GM12878 (cell line): ENCODE measurements at regions not wholly inside any gene's neighbourhood (a gene's known extent, or its start where the extent isn't known, plus 50 kb on each side); places are given as distances from the start of the nearest gene placed in this dataset.

Experiments
- ATAC-seq: fragments of 200-7000 bp; cut with Tn5 transposase; 3 replicates; pipeline ENCODE4 v1.9.1; 2020; ENCODE audit warnings: mild to moderate bottlenecking, moderate library complexity
- BruUV-seq: library from RNA; stranded (reverse); fragments of 400-500 nt; replicated peaks from 2 replicates; lab custom pipeline; 2021; lab: Mats Ljungman, UMichigan
- CTCF ChIA-PET: fragments of 300-600 bp; sonication (Branson Sonifier 250); formaldehyde crosslinking; extraction: SDS; loops from one replicate; lab custom pipeline; 2021; ENCODE audit warnings: inconsistent platforms; lab: Yijun Ruan, JAX
- POLR2A ChIA-PET: fragments of 350-600 bp; formaldehyde crosslinking; extraction: SDS; loops from one replicate; lab custom pipeline; 2021; ENCODE audit warnings: inconsistent platforms; lab: Charles Lee
- RAD21 ChIA-PET: fragments of 300-600 bp; sonication (Branson Sonifier 250); formaldehyde crosslinking; loops from one replicate; lab custom pipeline; 2023; ENCODE audit warnings: antibody characterized with exemption; ENCODE audit not compliant: unreplicated experiment; lab: Charles Lee
- SMC1A ChIA-PET: fragments of 300-600 bp; sonication (Branson Sonifier 250); formaldehyde crosslinking; loops from one replicate; lab custom pipeline; 2023; ENCODE audit not compliant: unreplicated experiment, uncharacterized antibody; lab: Charles Lee
- DNase-seq: peaks from one replicate; pipeline ENCODE4 v3.0.0-alpha.2; 2011; ENCODE audit warnings: low read depth, low spot score
- FAIRE-seq: peaks from 3 replicates; lab custom pipeline; 2011; peaks lifted over from hg19 to GRCh38; lab: Jason Lieb, UNC
- H2AFZ ChIP-seq: 2 replicates; pipeline ENCODE4 v1.6.0; 2011; ENCODE audit warnings: low read depth, low read length, control low read depth; ENCODE audit not compliant: control insufficient read depth
- H3K27ac ChIP-seq: 2 replicates; pipeline ENCODE4 v1.5.1; 2011; ENCODE audit warnings: control low read depth; ENCODE audit not compliant: control insufficient read depth, insufficient read depth
- H3K27me3 ChIP-seq, 2 experiments: replicated peaks in 1 of 2; 2 replicates each; pipeline versions ENCODE4 v1.6.0 to v1.6.1; 2011; ENCODE audit warnings: low read length in 1 of 2; ENCODE audit not compliant: control insufficient read depth in 2 of 2, insufficient read depth in 2 of 2
- H3K36me3 ChIP-seq, 2 experiments: 2 replicates each; pipeline ENCODE4 v1.5.1; 2011; ENCODE audit warnings: low read length in 1 of 2; ENCODE audit not compliant: control insufficient read depth in 2 of 2, insufficient read depth in 2 of 2
- H3K4me1 ChIP-seq: 2 replicates; pipeline ENCODE4 v1.6.1; 2011; ENCODE audit warnings: mild to moderate bottlenecking, low read length, moderate library complexity, mixed read lengths; ENCODE audit not compliant: control insufficient read depth, insufficient read depth
- H3K4me2 ChIP-seq: 2 replicates; pipeline ENCODE4 v1.6.0; 2011; ENCODE audit warnings: control low read depth; ENCODE audit not compliant: control insufficient read depth, insufficient read depth
- H3K4me3 ChIP-seq: fragments of 200-600 bp; sonication (generic); 2 replicates; pipeline ENCODE4 v1.5.1; 2016
- H3K79me2 ChIP-seq: 2 replicates; pipeline ENCODE4 v1.6.0; 2011; ENCODE audit warnings: low read length; ENCODE audit not compliant: control insufficient read depth, insufficient read depth
- H3K9ac ChIP-seq: 2 replicates; pipeline ENCODE4 v1.8.0; 2011; ENCODE audit warnings: low read length, control low read depth, mixed read lengths; ENCODE audit not compliant: control insufficient read depth, insufficient read depth
- H3K9me3 ChIP-seq: replicated peaks from 3 replicates; pipeline ENCODE4 v1.5.1; 2011; ENCODE audit warnings: mild to moderate bottlenecking, low read length; ENCODE audit not compliant: control insufficient read depth, insufficient read depth
- H4K20me1 ChIP-seq: 2 replicates; pipeline ENCODE4 v1.6.0; 2011; ENCODE audit not compliant: control insufficient read depth, insufficient read depth
- CHD2 ChIP-seq: IDR thresholded peaks from 2 replicates; pipeline ENCODE4 v1.6.1; 2011; ENCODE audit warnings: low read depth, low read length, improper control_type of control experiment, borderline replicate concordance
- GABPA ChIP-seq: IDR thresholded peaks from 2 replicates; pipeline ENCODE4 v1.6.1; 2014; ENCODE audit warnings: antibody characterized with exemption, low read depth, mild to moderate bottlenecking, inconsistent platforms
- IRF4 ChIP-seq: IDR thresholded peaks from 2 replicates; pipeline ENCODE4 v1.6.1; 2011; ENCODE audit warnings: low read depth, low read length
- MEF2B ChIP-seq: fragments of 450-650 bp; IDR thresholded peaks from 2 replicates; pipeline ENCODE4 v1.6.1; 2018; ENCODE audit warnings: mild to moderate bottlenecking, moderate library complexity; ENCODE audit not compliant: partially characterized antibody, poor library complexity, severe bottlenecking
- MYC ChIP-seq: IDR thresholded peaks from 2 replicates; pipeline ENCODE4 v1.6.1; 2011; ENCODE audit warnings: mild to moderate bottlenecking, low read length, moderate library complexity, inconsistent platforms; ENCODE audit not compliant: insufficient read depth, insufficient replicate concordance, insufficient read length, severe bottlenecking
- NBN ChIP-seq: fragments of 450-650 bp; IDR thresholded peaks from 2 replicates; pipeline ENCODE4 v1.6.1; 2016
- NFIC ChIP-seq: IDR thresholded peaks from 2 replicates; pipeline ENCODE4 v1.6.1; 2012; ENCODE audit warnings: low read depth, mild to moderate bottlenecking, inconsistent platforms, low read length, moderate library complexity
- NFYB ChIP-seq: IDR thresholded peaks from 2 replicates; pipeline ENCODE4 v1.6.1; 2011; ENCODE audit warnings: low read depth, mild to moderate bottlenecking, low read length, improper control_type of control experiment, moderate library complexity; ENCODE audit not compliant: insufficient read depth
- PAX8 ChIP-seq: fragments of 450-650 bp; IDR thresholded peaks from 2 replicates; pipeline ENCODE4 v1.6.1; 2017; ENCODE audit warnings: mild to moderate bottlenecking, moderate library complexity
- RB1 ChIP-seq: fragments of 450-650 bp; formaldehyde crosslinking; IDR thresholded peaks from 2 replicates; pipeline ENCODE4 v1.6.1; 2017; ENCODE audit warnings: mild to moderate bottlenecking, borderline replicate concordance
- SMAD5 ChIP-seq: IDR thresholded peaks from 2 replicates; pipeline ENCODE4 v1.6.1; 2016; ENCODE audit warnings: antibody characterized with exemption, low read depth
- TCF3 ChIP-seq: IDR thresholded peaks from 2 replicates; pipeline ENCODE4 v1.6.1; 2012; ENCODE audit warnings: low read depth, mild to moderate bottlenecking, low read length, borderline replicate concordance; ENCODE audit not compliant: insufficient read depth
- TCF7 ChIP-seq: IDR thresholded peaks from 2 replicates; pipeline ENCODE4 v1.6.1; 2014; ENCODE audit warnings: antibody characterized with exemption, borderline replicate concordance
- ZBTB11 ChIP-seq: fragments of 450-650 bp; formaldehyde crosslinking; IDR thresholded peaks from 2 replicates; pipeline ENCODE4 v1.5.0; 2022; ENCODE audit warnings: mild to moderate bottlenecking, missing genetic modification characterization
- ZNF622 ChIP-seq: fragments of 450-650 bp; IDR thresholded peaks from 2 replicates; pipeline ENCODE4 v1.6.1; 2017; ENCODE audit warnings: mild to moderate bottlenecking, inconsistent platforms
- WGBS: methylation state at CpG from one replicate; pipeline ENCODE4 v1.1.6; 2016; ENCODE audit warnings: low lambda C conversion rate; ENCODE audit not compliant: insufficient replicate concordance, insufficient coverage; ENCODE audit errors: missing lambda C conversion rate; 5-methylcytosine and 5-hydroxymethylcytosine counted together
- in situ Hi-C: fragments of 300-500 bp; cut with MboI; formaldehyde crosslinking; loops from 9 replicates; pipeline ENCODE4 v1.14.3; 2018; ENCODE audit warnings: mixed read lengths
- intact Hi-C: fragments of 100-400 bp; cut with micrococcal nuclease; formaldehyde crosslinking; loops from one replicate; pipeline ENCODE4 v1.14.2; 2022; ENCODE audit not compliant: unreplicated experiment
- TF ChIP-seq, protein P1 (sequence below): fragments of 450-650 bp; conservative IDR thresholded peaks from 2 replicates; pipeline ENCODE4 v1.6.1; 2017; ENCODE audit warnings: mild to moderate bottlenecking, moderate library complexity

- no peak for TF ChIP-seq TCF3
- TF ChIP-seq NFIC: no peak
- TF ChIP-seq, all 136 proteins: peak for 0
Measured at GRCh38 chr14:51353901-51354300, 113.9 kb downstream of the TMX1 start (continued).

DNA sequence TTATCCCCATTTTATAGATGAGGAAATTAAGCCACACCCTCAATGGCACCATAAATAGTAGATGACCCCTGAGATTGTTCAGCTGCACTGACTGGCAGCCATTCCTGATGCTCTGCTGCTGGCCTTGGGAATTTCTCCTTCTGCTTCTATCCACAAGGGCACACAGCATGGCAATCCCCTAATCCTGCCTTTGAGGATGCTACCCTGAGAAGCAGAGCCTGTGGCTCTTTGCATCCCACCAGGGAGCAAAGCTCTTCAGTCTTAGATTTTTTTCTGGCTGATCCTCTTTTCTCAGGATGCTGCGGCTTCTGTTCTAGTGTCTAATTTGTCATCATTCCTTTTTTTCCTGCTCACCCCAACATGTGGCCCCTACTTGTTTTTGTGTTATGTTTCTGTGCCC, 114.8 kb downstream of the TMX1 start:
- H3K4me1 ChIP-seq: no peaks in the 10 kb centered on the region
- ChIA-PET POLR2A (no interaction called here), RAD21 (no interaction called here), CTCF (no interaction called here), SMC1A (no interaction called here)
- 0 out of 4 replicates have a peak, but pooled peaks cover 0 to 3% of the 10 kb centered on the region in 2 experiments for H3K27me3 ChIP-seq
- ATAC-seq: no peak
- H3K4me2 ChIP-seq: no peak overlapping the region
- no TSS peak for BruUV-seq
- H3K79me2 ChIP-seq: no peaks in the 10 kb centered on the region
- in situ Hi-C loops (no loop called here), intact Hi-C loops (no loop called here)
- no peak overlapping the region for H2AFZ ChIP-seq
- H4K20me1 ChIP-seq: no peaks in the 10 kb centered on the region
- FAIRE-seq: no peak
- WGBS: 91% methylated on average over 1 of the region's 1 CpG
- no peak overlapping the region for H3K4me3 ChIP-seq
- no peak for DNase-seq
- H3K9ac ChIP-seq: no peak overlapping the region
- no peaks in the 10 kb centered on the region for H3K36me3 ChIP-seq
- no peak overlapping the region for H3K27ac ChIP-seq
- H3K9me3 ChIP-seq: no peaks in the 10 kb centered on the region
- TF ChIP-seq TCF7 (no peak), CHD2 (no peak), ZBTB11 (CRISPR knock-in tag) (no peak), IRF4 (no peak), MEF2B (no peak), SMAD5 (no peak), ZNF622 (no peak), NBN (no peak), NFYB (no peak), GABPA (no peak), MYC (no peak), TCF3 (no peak), PAX8 (no peak), RB1 (no peak)
- TF ChIP-seq, protein P1, sequence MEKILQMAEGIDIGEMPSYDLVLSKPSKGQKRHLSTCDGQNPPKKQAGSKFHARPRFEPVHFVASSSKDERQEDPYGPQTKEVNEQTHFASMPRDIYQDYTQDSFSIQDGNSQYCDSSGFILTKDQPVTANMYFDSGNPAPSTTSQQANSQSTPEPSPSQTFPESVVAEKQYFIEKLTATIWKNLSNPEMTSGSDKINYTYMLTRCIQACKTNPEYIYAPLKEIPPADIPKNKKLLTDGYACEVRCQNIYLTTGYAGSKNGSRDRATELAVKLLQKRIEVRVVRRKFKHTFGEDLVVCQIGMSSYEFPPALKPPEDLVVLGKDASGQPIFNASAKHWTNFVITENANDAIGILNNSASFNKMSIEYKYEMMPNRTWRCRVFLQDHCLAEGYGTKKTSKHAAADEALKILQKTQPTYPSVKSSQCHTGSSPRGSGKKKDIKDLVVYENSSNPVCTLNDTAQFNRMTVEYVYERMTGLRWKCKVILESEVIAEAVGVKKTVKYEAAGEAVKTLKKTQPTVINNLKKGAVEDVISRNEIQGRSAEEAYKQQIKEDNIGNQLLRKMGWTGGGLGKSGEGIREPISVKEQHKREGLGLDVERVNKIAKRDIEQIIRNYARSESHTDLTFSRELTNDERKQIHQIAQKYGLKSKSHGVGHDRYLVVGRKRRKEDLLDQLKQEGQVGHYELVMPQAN: no peak
